ENCODE measurements at regions not wholly inside any gene's neighbourhood (a gene's known extent, or its start where the extent isn't known, plus 50 kb on each side); places are given as distances from the start of the nearest gene placed in this dataset.

GRCh38 chr7:114255404-114255841 lies 159.2 kb upstream of the FOXP2 start:
- TF ChIP-seq, protein P1, sequence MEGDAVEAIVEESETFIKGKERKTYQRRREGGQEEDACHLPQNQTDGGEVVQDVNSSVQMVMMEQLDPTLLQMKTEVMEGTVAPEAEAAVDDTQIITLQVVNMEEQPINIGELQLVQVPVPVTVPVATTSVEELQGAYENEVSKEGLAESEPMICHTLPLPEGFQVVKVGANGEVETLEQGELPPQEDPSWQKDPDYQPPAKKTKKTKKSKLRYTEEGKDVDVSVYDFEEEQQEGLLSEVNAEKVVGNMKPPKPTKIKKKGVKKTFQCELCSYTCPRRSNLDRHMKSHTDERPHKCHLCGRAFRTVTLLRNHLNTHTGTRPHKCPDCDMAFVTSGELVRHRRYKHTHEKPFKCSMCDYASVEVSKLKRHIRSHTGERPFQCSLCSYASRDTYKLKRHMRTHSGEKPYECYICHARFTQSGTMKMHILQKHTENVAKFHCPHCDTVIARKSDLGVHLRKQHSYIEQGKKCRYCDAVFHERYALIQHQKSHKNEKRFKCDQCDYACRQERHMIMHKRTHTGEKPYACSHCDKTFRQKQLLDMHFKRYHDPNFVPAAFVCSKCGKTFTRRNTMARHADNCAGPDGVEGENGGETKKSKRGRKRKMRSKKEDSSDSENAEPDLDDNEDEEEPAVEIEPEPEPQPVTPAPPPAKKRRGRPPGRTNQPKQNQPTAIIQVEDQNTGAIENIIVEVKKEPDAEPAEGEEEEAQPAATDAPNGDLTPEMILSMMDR (IDR thresholded peaks at IDR 0.05) = no peak
- TF ChIP-seq POLR2A (IDR thresholded peaks at IDR 0.05) = no peak

Data from adrenal gland (tissue), 5 donors.